Fibroblast of skin of left biceps (primary cell): ENCODE measurements at regions not wholly inside any gene's neighbourhood (a gene's known extent, or its start where the extent isn't known, plus 50 kb on each side); places are given as distances from the start of the nearest gene placed in this dataset.

Source experiments
- DNase-seq, 2 experiments: peaks; one replicate each; pipeline ENCODE4 v3.0.0-alpha.2; 2013; ENCODE audit warnings: low read depth in 2 of 2

DNA sequence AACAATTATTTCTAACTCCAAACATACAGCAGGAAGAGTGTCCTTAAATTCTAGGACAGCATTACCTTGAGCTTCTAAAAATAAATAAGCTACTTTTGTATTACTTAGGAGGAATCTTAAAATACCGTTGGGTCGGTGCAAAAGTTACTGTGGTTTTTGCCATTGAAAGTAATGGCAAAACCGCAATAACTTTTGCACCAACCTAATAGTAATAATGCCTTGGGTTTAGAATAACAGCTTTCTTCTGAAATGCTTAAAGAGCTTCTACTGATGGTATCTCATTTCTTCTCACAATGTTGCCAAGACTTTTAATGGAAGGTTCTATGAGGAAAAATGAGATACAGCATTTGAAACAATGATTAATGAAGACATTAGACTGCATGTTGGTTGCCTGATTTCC is 179.9 kb downstream of the SEC16B start:
- DNase-seq, result no peak

GRCh38 chr1:177786176-177786745 is 183.6 kb downstream of the SEC16B start:
- no peak for DNase-seq

- DNase-seq, result no peak
Measured at GRCh38 chr1:177784936-177785335, 184.9 kb downstream of the SEC16B start.

GRCh38 chr1:177784409-177784808 is 185.4 kb downstream of the SEC16B start:
- no peak for DNase-seq

- DNase-seq, result no peak
Measured at GRCh38 chr1:177783051-177783450, 186.8 kb downstream of the SEC16B start.

DNA sequence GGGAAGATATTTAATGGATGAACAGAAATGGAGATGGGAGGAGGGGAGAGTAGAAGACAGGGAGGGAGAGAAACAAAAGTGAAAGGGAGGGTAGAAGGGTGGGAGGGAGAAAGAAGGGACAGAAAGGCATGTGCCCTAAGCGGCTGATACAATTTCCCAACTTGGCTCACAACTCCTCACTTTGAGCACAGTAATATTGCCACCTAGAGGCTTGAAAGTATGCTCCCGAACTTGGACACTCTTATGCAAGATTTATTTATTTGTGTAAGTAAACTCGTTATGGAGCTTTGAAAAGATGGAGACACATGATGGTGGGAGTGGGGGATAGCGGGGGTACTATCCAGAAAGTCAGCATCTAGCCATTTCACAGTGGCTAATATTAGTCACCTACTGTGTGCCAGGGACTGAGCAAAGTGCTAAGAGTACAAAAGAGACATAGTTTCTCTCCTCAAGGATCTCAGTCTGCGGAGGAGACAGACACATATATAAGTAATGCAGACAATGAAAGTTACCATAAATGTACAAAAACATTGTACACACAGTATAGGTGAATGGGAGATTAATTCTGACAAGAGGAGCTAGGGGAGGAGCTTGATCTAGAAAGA is 189.7 kb downstream of the SEC16B start:
- peak in 1 of 2 experiments; percentile 18 for DNase-seq

DNA sequence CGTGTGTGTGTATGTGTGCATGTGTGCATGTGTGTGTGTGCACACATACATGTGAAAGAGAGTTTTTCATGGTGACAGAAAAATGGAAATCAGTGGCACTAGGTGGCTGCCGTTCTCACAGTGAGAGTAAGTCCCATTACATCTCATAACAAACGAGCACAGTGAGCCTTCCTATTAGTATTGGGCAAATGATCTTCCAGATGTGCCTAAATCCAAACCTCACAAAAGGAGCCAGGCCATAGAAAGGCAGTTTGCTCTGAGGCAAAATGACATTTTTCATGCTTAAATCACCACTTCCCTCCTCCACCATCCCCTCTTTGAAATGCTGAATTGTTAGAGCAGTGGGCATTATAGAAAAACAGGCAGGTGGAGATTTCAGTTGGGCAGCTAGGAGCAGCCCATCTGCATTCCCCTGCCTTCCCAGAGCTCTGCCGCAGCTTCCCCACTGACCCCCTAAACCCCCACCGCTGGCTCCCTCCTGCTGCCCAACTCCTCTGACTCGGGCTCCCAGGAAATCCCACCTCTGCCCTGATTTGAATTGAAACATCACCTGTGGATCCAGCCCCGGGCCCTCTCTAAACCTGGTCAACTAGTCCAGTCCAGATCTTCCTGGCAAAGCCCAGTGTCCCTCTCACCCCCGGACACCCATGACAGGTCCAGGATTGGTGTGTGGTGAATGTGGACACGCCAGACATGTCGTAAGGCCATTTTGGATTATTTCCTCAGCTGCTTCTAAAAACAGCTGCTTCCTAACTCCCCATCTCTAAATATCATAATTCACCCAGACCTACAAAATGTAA is 190.5 kb downstream of the SEC16B start:
- no peak for DNase-seq

DNA sequence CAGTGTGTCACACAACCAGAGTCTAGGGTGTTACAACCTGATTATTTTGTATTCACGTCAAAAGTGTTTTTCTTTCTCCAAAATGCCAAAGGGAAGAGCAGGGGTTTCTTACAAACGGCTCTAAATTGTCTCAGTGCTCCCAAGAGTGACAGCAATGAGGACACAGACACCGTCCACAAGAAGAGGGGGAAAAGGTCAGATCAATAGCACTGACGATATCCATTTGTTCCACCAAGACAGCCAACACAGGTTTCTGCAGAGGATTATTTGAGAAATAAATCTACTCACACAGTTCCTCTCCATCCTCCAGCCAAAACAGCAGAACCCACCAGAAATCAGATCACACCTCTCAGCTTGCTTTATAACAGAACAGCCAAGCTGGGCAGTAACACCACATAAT is 193.9 kb downstream of the SEC16B start:
- no peak for DNase-seq

GRCh38 chr1:177772386-177772960 is 197.4 kb downstream of the SEC16B start:
- DNase-seq, result peak in 1 of 2 experiments; percentile 8

DNA sequence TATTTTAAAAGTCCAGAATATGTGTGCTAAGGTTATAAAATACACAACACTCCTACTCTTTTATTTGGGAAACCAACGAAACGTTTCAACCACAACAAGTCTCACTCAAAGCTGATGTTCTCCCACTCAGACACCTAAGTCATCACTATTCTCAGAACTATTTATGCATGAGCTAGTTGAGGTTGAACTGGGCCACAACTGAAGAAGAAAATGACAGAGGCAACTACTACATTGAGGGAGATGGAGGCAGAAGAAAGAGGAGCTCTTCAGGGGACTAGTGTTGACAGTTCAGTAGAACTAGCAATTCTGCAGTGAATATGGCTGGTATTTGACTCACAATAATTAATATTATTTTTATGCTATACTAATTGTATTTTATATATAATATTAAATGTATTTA is 198.2 kb downstream of the SEC16B start:
- DNase-seq, result no peak

DNA sequence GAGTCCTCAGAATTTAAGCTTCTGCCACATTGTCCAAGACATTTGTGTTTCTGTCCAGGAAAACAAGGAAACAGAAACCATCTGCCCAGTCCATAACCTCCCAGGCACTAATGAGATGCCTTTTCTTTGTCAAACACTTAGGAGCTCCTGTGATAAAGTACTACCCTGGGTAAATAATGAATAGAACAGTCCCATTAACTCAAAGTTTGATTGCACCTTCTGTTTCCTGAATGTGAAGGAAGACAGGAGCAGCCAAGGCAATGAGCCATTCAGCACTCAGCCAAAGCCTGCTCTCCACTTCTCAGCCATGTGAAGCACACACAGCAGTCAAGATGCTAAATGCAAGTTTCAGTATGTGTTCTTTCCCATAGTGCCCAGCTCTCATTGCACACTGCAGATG is 199.8 kb downstream of the SEC16B start:
- DNase-seq, result no peak

DNA sequence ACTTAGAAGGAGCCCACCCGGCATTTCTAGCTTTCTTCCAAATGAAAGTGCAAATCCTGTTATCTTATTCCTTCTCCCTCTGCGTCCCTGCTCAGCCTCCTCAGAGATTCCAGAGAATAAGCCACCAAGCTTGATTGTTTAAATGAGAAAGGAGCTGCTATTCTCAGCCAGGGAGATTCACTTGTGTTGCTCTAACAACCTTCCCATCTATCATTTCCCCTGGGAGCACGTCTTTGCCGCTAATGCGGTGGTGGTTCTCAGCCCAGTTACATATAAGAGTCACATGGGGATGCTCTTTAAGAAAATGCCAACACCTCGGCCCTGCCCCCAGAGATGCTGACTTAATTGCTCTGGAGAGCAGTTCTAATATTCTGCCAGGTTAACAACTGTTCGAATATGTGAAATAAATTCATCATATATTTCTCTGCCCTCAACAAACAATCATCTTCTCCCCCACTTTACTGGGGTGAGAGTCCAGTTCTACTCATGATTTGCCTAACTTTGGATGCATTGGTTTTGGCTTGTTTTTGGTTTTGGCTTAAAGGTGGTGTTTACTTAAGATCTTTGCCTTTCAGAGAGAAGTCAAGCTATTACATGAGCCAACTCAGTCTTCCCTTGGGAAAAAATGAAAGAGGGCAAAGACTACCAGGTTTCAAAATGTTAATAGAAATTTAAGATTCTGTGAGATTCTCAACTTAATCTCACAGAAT is 213.9 kb downstream of the SEC16B start:
- no peak for DNase-seq

- DNase-seq, result no peak
Measured at GRCh38 chr1:177754603-177755002, 215.3 kb downstream of the SEC16B start.

GRCh38 chr1:177753655-177754054 is 216.2 kb downstream of the SEC16B start:
- DNase-seq, result no peak

DNA sequence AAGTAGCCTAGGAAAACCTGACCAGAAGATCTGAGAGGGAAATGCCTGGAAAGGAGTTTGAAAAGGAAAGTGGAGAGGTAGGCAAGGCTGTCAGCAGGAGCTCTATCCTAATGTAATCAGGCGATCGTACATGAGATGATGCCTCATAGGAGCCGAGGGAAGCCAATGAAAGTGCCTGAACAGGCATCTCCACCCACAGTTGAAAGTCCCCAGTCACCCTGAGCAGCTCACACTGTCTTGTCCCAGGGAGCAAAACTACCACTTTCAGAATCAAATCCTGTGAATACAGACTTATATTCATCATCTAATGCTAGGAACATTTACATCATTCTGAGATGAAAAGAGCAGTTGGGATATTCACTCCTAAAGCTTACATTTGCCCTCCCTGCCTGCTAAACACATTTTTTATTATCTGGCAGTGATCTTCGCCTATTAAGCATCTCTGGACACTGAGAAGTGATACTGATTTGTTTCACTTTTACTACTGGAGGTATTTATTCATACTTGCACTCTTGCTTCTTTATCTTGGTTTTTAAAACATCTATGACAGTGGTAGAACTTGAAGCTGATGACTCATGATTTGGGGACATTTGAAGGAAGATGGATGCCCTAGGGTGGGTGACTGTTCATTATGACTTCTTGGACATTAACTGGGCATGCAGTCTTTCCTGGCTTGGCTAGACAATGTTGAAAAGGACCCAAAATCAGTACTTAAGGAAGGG is 221.6 kb downstream of the SEC16B start:
- no peak for DNase-seq

DNA sequence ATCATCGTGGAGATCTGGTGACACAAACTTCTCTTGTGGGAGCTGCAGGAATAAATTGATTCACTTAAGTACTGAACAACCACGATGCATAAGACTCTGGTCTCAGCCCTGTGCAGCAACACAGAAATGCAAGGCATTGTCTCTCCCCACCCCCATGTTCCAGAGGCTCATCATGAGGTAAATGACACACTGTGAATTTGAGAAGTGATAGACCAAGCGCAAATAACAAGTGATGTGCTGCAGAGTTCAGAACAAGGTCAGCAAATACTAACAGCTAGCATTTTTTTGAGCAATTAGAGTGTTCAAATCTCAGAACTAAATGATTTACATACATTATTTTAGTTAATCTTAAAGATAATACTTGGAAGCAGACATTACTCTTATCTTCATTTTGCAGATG is 223.7 kb downstream of the SEC16B start:
- no peak for DNase-seq

DNA sequence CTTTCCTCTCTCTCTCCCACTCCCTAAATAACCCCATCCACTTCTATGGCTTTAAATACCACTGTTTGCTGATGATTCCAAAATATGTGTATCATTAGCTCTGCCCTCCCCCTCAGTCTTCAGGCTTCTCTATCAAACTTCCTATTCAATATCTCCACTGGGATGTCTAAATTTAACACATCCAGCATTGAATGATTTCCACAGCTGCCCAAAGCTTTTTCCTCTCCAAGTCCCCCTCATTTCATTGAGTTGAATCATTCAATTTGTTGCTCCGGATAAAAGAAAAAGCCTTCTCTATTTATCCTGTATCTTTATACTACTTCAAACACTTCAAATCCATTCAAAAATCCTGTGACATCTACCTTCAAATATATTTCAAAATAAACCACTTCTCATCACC is 225.0 kb downstream of the SEC16B start:
- no peak for DNase-seq

- no peak for DNase-seq
Measured at GRCh38 chr1:177741476-177741875, 228.4 kb downstream of the SEC16B start.

DNA sequence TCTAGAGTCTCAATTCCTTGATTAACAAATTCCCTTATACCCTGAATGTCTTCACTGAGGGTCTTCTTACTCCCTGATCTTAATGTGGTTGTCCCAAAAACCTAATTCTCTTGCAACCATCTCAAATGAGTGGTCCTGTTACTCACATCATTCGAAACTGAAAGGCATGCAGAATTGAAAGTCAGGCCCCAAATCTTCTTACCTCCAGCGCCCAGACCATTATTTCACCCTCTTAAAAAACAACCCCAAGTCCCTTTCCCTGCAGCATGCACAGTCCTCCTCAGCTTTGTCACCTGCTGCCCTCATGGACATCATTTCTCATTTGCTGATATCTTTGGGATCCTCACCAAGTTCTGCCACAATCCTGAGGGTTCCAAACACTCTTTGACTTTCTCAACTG is 230.1 kb downstream of the SEC16B start:
- DNase-seq, result no peak

- no peak for DNase-seq
Measured at GRCh38 chr1:177737456-177737855, 232.4 kb downstream of the SEC16B start.

GRCh38 chr1:177732178-177732577 is 237.7 kb downstream of the SEC16B start:
- DNase-seq, result no peak

GRCh38 chr1:177729646-177730045 is 240.2 kb downstream of the SEC16B start:
- no peak for DNase-seq
